ENCODE measurements at regions not wholly inside any gene's neighbourhood (a gene's known extent, or its start where the extent isn't known, plus 50 kb on each side); places are given as distances from the start of the nearest gene placed in this dataset.

DNA sequence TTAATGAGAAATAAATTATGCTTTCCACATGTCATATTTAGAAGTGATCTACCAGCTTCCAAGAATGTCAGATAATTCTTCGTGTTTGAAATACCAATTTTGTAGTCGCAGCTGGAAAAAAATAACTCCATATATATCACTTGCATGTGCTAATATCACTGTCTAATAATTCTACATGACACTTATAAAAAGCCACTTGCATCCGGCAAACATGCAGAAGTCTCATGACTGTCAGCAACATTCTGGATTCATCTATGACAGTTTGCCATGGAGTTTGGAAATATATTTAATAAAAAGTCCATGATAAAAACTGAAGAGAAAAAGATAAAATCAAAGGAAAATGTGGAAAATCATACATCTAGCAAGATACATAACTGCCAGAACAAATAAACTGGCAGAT lies 1784.4 kb downstream of the SUCLG1 start:
- no peak for DNase-seq
- ChIA-PET POLR2A (ENCODE audit: partially characterized antibody) (no interaction called here), CTCF (ENCODE audit: partially characterized antibody) (no interaction called here)
- H3K36me3 ChIP-seq (ENCODE audit: insufficient read depth, low read length), result no peaks in the 10 kb centered on the region
- intact Hi-C loops (cut with micrococcal nuclease), result no loop called here
- no peaks in the 10 kb centered on the region for H3K36me3 Mint-ChIP-seq
- no peak overlapping the region for H3K4me3 ChIP-seq (ENCODE audit: low read length in 2 of 2)
- no peak overlapping the region for H3K4me3 Mint-ChIP-seq
- H3K4me1 ChIP-seq (ENCODE audit: insufficient read depth, low read length), result no peaks in the 10 kb centered on the region
- peaks cover 0 to 24% (median 10%) of the 10 kb centered on the region in 8 donors for H3K9me3 Mint-ChIP-seq
- no peaks in the 10 kb centered on the region for H3K4me1 Mint-ChIP-seq
- H3K27me3 Mint-ChIP-seq, result no peaks in the 10 kb centered on the region
- no peaks in the 10 kb centered on the region for H3K27me3 ChIP-seq (ENCODE audit: insufficient read depth, low read length)
- H3K27ac Mint-ChIP-seq, result no peak overlapping the region
- H3K27ac ChIP-seq (ENCODE audit: low read depth, low read length), result no peak overlapping the region
- no peaks in the 10 kb centered on the region for H3K9me3 ChIP-seq (ENCODE audit: control insufficient read depth in 1 of 2, low read length in 2 of 2)

DNA sequence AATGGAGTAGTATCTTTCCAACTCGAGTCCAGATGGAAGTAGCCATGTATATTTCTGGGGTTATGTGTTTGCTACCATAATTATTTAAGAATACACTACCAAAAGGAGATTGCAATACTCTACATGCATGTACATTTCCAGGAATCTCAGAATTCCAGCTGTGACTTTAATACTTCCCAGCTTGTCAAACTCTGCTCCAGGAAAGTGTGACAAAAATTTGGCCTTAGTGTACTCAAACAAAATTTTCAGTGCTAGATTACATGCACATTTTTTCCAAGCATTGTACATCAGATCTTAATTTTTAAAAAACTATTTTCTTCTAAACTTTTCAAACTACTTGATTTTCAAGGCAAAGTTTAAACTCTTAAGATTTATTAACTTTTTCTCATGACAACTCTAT lies 1791.6 kb downstream of the SUCLG1 start:
- H3K9me3 ChIP-seq (ENCODE audit: control insufficient read depth in 1 of 2, low read length in 2 of 2), result no peaks in the 10 kb centered on the region
- Mint-ChIP-seq H3K27ac (no peak overlapping the region), H3K36me3 (no peaks in the 10 kb centered on the region), H3K27me3 (no peaks in the 10 kb centered on the region), H3K4me1 (no peaks in the 10 kb centered on the region), H3K9me3 (peaks cover 0 to 17% (median 6%) of the 10 kb centered on the region in 8 donors), H3K4me3 (no peak overlapping the region)
- no peak overlapping the region for H3K27ac ChIP-seq (ENCODE audit: low read depth, low read length)
- ChIA-PET CTCF (ENCODE audit: partially characterized antibody) (no interaction called here), POLR2A (ENCODE audit: partially characterized antibody) (no interaction called here)
- H3K27me3 ChIP-seq (ENCODE audit: insufficient read depth, low read length), result no peaks in the 10 kb centered on the region
- H3K4me1 ChIP-seq (ENCODE audit: insufficient read depth, low read length), result no peaks in the 10 kb centered on the region
- intact Hi-C loops (cut with micrococcal nuclease), result no loop called here
- DNase-seq, result no peak
- no peak overlapping the region for H3K4me3 ChIP-seq (ENCODE audit: low read length in 2 of 2)
- no peaks in the 10 kb centered on the region for H3K36me3 ChIP-seq (ENCODE audit: insufficient read depth, low read length)

DNA sequence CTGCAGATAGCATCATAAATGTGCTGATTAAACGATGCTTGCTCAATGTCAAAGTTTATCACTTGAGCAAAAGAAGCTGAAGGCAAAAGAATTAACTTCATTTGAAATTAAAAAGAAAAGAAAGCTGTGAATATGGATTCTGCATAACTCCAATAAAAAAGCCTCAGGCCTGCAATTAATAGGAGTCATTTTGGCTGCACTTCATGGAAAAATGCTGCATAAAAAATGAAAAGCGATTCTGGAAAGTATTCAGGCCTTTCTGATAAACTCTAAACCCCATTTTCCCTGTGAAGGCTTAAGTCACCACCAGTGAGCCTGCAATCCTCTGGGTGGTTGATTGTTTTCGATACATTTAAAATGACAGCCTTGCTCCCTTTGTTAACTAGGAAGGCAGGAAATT lies 1793.4 kb downstream of the SUCLG1 start:
- no peaks in the 10 kb centered on the region for H3K27me3 Mint-ChIP-seq
- H3K9me3 ChIP-seq (ENCODE audit: control insufficient read depth in 1 of 2, low read length in 2 of 2), result no peaks in the 10 kb centered on the region
- H3K4me1 ChIP-seq (ENCODE audit: insufficient read depth, low read length), result no peaks in the 10 kb centered on the region
- no peaks in the 10 kb centered on the region for H3K36me3 ChIP-seq (ENCODE audit: insufficient read depth, low read length)
- H3K27ac ChIP-seq (ENCODE audit: low read depth, low read length), result no peak overlapping the region
- H3K9me3 Mint-ChIP-seq, result peaks cover 0 to 19% (median 3%) of the 10 kb centered on the region in 8 donors
- CTCF ChIA-PET (ENCODE audit: partially characterized antibody), result no interaction called here
- no peak for DNase-seq
- no peaks in the 10 kb centered on the region for H3K4me1 Mint-ChIP-seq
- no peaks in the 10 kb centered on the region for H3K27me3 ChIP-seq (ENCODE audit: insufficient read depth, low read length)
- no peaks in the 10 kb centered on the region for H3K36me3 Mint-ChIP-seq
- no peak overlapping the region for H3K27ac Mint-ChIP-seq
- intact Hi-C loops (cut with micrococcal nuclease), result no loop called here
- no peak overlapping the region for H3K4me3 ChIP-seq (ENCODE audit: low read length in 2 of 2)
- H3K4me3 Mint-ChIP-seq, result no peak overlapping the region
- POLR2A ChIA-PET (ENCODE audit: partially characterized antibody), result no interaction called here

DNA sequence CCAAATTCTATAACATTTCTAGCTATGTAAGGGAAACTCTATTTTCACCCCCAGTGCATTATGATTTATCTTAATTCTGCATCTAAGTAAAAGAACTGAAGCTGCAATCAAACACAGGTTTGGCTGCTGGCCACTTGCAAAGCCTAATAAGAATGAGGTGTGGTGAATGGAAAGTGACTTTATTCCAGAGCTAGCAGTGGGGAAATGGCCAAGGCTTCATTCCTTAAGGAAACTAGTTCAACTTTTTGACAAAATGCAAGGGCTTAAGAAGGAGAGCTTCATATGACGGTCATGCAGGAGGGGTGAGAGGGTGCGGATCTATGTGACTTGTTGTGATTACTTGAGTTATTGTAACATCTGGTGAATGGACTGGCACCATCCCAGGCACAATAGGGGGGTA lies 1802.0 kb downstream of the SUCLG1 start:
- Mint-ChIP-seq H3K4me1 (no peaks in the 10 kb centered on the region), H3K4me3 (no peak overlapping the region), H3K27ac (peak overlapping the region in 1 of 7 donors; percentile 64), H3K9me3 (peaks cover 0 to 19% (median 8%) of the 10 kb centered on the region in 8 donors), H3K27me3 (no peaks in the 10 kb centered on the region), H3K36me3 (no peaks in the 10 kb centered on the region)
- DNase-seq, result no peak
- intact Hi-C loops (cut with micrococcal nuclease), result no loop called here
- no peaks in the 10 kb centered on the region for H3K9me3 ChIP-seq (ENCODE audit: control insufficient read depth in 1 of 2, low read length in 2 of 2)
- ChIA-PET CTCF (ENCODE audit: partially characterized antibody) (no interaction called here), POLR2A (ENCODE audit: partially characterized antibody) (no interaction called here)
- H3K27me3 ChIP-seq (ENCODE audit: insufficient read depth, low read length), result no peaks in the 10 kb centered on the region
- H3K4me1 ChIP-seq (ENCODE audit: insufficient read depth, low read length), result no peaks in the 10 kb centered on the region
- no peaks in the 10 kb centered on the region for H3K36me3 ChIP-seq (ENCODE audit: insufficient read depth, low read length)
- H3K27ac ChIP-seq (ENCODE audit: low read depth, low read length), result no peak overlapping the region
- no peak overlapping the region for H3K4me3 ChIP-seq (ENCODE audit: low read length in 2 of 2)

DNA sequence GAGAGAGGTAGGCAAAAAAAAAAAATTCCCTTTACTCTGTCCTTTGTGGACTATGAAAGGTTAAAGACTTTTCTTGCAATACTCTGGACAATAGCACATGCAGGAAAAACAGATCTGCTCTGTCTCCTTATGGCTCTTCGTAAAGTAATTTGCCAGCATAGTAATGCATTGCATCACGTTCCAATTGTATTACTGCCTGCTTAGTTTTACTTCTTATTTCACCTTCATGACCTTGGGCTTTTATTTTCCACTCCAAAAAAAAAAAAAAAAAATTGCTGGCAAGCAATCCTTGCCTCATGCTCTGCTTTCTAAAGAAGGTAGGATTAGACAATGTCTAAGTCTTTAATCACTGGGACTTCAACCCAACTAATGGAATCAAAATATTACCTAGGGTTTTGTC lies 1802.7 kb downstream of the SUCLG1 start:
- H3K4me3 ChIP-seq (ENCODE audit: low read length in 2 of 2), result no peak overlapping the region
- H3K4me1 Mint-ChIP-seq, result no peaks in the 10 kb centered on the region
- no peak overlapping the region for H3K27ac Mint-ChIP-seq
- no peak overlapping the region for H3K27ac ChIP-seq (ENCODE audit: low read depth, low read length)
- CTCF ChIA-PET (ENCODE audit: partially characterized antibody), result no interaction called here
- no peaks in the 10 kb centered on the region for H3K4me1 ChIP-seq (ENCODE audit: insufficient read depth, low read length)
- H3K36me3 Mint-ChIP-seq, result no peaks in the 10 kb centered on the region
- no peak overlapping the region for H3K4me3 Mint-ChIP-seq
- no peaks in the 10 kb centered on the region for H3K9me3 ChIP-seq (ENCODE audit: control insufficient read depth in 1 of 2, low read length in 2 of 2)
- intact Hi-C loops (cut with micrococcal nuclease), result no loop called here
- H3K27me3 ChIP-seq (ENCODE audit: insufficient read depth, low read length), result no peaks in the 10 kb centered on the region
- H3K27me3 Mint-ChIP-seq, result no peaks in the 10 kb centered on the region
- H3K36me3 ChIP-seq (ENCODE audit: insufficient read depth, low read length), result no peaks in the 10 kb centered on the region
- DNase-seq, result no peak
- peaks cover 0 to 19% (median 10%) of the 10 kb centered on the region in 8 donors for H3K9me3 Mint-ChIP-seq
- POLR2A ChIA-PET (ENCODE audit: partially characterized antibody), result no interaction called here

DNA sequence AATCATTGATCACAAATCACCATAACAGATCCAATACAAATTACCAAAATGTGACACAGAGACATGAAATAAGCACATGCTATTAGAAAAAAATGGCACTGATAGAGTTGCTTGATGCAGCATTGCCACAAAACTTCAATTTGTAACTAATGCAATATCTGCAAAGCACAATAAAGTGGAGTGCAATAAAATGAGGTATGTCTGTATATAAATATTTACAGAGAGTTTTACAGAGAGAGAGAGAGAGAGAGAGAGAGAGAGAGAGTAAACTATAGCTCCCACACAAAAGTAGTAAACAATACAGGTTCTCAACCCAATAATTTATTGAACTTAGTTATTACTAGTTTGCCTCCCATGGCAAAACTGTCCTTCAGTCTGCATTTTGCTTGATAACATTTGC lies 1807.0 kb downstream of the SUCLG1 start:
- intact Hi-C loops (cut with micrococcal nuclease), result no loop called here
- no peaks in the 10 kb centered on the region for H3K4me1 Mint-ChIP-seq
- no peak for DNase-seq
- ChIA-PET CTCF (ENCODE audit: partially characterized antibody) (no interaction called here), POLR2A (ENCODE audit: partially characterized antibody) (no interaction called here)
- no peak overlapping the region for H3K27ac Mint-ChIP-seq
- H3K36me3 ChIP-seq (ENCODE audit: insufficient read depth, low read length), result no peaks in the 10 kb centered on the region
- H3K9me3 Mint-ChIP-seq, result peaks cover 5 to 25% (median 16%) of the 10 kb centered on the region in 8 donors
- no peaks in the 10 kb centered on the region for H3K9me3 ChIP-seq (ENCODE audit: control insufficient read depth in 1 of 2, low read length in 2 of 2)
- H3K36me3 Mint-ChIP-seq, result no peaks in the 10 kb centered on the region
- H3K4me3 Mint-ChIP-seq, result no peak overlapping the region
- no peaks in the 10 kb centered on the region for H3K27me3 Mint-ChIP-seq
- no peak overlapping the region for H3K27ac ChIP-seq (ENCODE audit: low read depth, low read length)
- H3K4me3 ChIP-seq (ENCODE audit: low read length in 2 of 2), result no peak overlapping the region
- H3K4me1 ChIP-seq (ENCODE audit: insufficient read depth, low read length), result no peaks in the 10 kb centered on the region
- H3K27me3 ChIP-seq (ENCODE audit: insufficient read depth, low read length), result no peaks in the 10 kb centered on the region

DNA sequence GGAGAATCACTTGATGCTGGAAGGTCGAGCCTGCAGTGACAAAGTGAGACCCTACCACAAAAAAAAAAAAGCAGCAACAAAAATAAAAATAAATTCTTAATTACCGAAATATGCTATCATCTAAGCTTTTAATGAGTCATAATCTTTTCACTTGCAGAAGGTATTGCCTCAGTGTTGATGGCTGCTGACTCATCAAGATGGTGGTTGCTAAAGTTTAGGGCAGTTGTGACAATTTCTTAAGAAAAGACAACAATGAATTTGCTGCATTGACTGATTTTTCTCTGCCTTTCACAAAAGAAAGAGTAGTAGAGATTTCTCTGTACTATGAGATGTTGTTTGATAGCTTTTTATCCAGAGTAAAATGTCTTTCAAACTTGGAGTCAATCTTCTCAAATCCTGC lies 1809.0 kb downstream of the SUCLG1 start:
- Histone ChIP-seq H3K4me3 (ENCODE audit: low read length in 2 of 2) (no peak overlapping the region), H3K27me3 (ENCODE audit: insufficient read depth, low read length) (no peaks in the 10 kb centered on the region), H3K27ac (ENCODE audit: low read depth, low read length) (no peak overlapping the region), H3K36me3 (ENCODE audit: insufficient read depth, low read length) (no peaks in the 10 kb centered on the region), H3K4me1 (ENCODE audit: insufficient read depth, low read length) (no peaks in the 10 kb centered on the region), H3K9me3 (ENCODE audit: control insufficient read depth in 1 of 2, low read length in 2 of 2) (no peaks in the 10 kb centered on the region)
- intact Hi-C loops (cut with micrococcal nuclease), result no loop called here
- Mint-ChIP-seq H3K9me3 (peaks cover 5 to 32% (median 17%) of the 10 kb centered on the region in 8 donors), H3K27ac (no peak overlapping the region), H3K4me1 (no peaks in the 10 kb centered on the region), H3K4me3 (no peak overlapping the region), H3K27me3 (no peaks in the 10 kb centered on the region), H3K36me3 (no peaks in the 10 kb centered on the region)
- DNase-seq, result no peak
- CTCF ChIA-PET (ENCODE audit: partially characterized antibody), result no interaction called here
- POLR2A ChIA-PET (ENCODE audit: partially characterized antibody), result no interaction called here

DNA sequence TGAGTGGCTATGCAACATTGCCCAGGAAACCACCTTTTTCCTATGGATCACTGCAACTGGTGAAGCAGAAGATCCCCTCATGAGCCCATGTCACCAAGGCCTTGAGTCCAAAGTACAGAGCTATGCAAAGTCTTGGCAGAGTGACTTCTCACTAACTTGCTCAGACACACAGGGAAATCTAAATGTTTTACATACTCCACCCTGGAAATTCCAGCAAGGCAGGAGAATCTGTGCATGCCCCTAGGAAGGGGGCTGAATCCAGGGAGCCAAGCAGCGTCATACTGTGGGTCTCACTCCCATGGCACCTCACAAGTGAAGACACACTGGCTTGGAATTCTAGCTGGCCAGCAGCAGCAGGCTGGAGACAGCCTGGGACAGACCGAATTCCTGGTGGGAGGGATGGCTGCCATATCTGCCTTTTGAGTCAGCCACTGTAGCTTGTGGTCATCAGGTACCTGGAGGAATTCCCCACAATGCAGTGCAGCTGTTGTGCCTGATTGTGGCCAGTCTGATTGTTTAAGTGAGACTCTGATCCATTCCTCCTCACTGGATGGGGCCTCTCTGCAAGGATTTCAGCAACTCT lies 1817.4 kb downstream of the SUCLG1 start:
- intact Hi-C loops (cut with micrococcal nuclease), result no loop called here
- ChIA-PET CTCF (ENCODE audit: partially characterized antibody) (no interaction called here), POLR2A (ENCODE audit: partially characterized antibody) (no interaction called here)
- no peaks in the 10 kb centered on the region for H3K36me3 ChIP-seq (ENCODE audit: insufficient read depth, low read length)
- Mint-ChIP-seq H3K36me3 (no peaks in the 10 kb centered on the region), H3K27me3 (no peaks in the 10 kb centered on the region), H3K9me3 (peaks cover 7 to 44% (median 21%) of the 10 kb centered on the region in 8 donors), H3K27ac (no peak overlapping the region), H3K4me1 (no peaks in the 10 kb centered on the region), H3K4me3 (no peak overlapping the region)
- DNase-seq, result no peak
- no peaks in the 10 kb centered on the region for H3K4me1 ChIP-seq (ENCODE audit: insufficient read depth, low read length)
- no peak overlapping the region for H3K4me3 ChIP-seq (ENCODE audit: low read length in 2 of 2)
- H3K9me3 ChIP-seq (ENCODE audit: control insufficient read depth in 1 of 2, low read length in 2 of 2), result peaks cover 0 to 3% of the 10 kb centered on the region in 2 donors
- H3K27me3 ChIP-seq (ENCODE audit: insufficient read depth, low read length), result no peaks in the 10 kb centered on the region
- no peak overlapping the region for H3K27ac ChIP-seq (ENCODE audit: low read depth, low read length)

All from CD4-positive, alpha-beta memory T cell (primary cell).